ENCODE measurements at regions not wholly inside any gene's neighbourhood (a gene's known extent, or its start where the extent isn't known, plus 50 kb on each side); places are given as distances from the start of the nearest gene placed in this dataset.

DNA sequence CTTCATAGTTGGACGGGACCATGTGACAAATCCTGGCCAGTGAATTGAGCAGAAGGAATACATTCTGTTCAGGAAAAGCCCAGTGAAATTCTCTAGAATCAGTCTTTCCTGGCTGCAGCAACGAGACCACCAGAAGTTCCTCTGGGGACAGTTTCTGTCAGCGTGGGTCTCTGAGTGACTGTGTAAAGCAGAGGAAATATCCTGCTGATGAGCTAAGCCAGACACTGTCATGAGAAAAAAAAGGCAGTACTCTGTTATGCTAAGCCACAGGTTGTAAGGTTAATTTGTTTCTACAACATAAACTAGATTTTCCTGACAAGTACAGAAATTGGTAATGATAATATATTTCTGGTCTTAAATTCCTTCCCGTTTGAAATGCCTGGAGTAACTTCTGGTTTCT is 664.4 kb downstream of the LMO4 start:
- DNase-seq (ENCODE audit: low read depth): no peak

DNA sequence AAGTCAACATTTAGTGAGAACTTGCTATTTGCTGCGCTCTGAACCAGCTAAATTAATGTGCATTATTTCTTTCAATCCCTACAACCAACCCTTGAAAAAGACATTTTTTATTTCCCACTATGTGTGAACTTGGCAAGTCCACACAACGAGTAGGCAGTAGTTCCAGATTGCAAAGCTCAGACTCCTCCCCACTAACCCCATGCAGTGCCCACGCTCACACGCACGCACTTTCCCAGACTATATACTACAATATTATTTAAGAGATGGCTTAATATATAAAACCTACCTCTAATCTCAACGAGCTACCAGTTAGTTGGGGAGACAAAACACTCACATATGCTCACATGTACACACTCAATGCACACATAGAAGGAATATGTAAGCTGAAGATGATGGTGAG is 671.2 kb downstream of the LMO4 start:
- no peak for DNase-seq (ENCODE audit: low read depth)

- peak; percentile 83 for DNase-seq (ENCODE audit: low read depth)
These were observed 672.8 kb downstream of the LMO4 start for GRCh38 chr1:88001460-88001859.

DNA sequence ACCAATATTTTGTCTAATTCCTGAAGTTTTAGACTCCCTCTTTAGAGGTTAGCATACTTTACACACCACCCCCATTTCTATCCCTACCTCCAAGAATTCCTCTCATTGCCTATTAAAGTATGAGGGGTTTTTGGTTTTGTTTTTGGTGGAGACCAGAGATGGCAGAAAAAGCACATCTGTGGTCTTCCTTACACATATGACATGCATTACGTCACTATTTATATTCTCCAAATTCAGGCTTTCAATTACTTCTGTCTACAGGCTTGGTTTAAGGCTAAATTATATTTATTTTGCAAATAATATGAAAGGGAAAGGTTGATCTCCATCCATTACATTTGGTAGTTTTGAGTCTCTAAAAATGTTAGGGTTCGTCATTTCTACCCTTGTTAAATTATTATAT is 674.6 kb downstream of the LMO4 start:
- no peak for DNase-seq (ENCODE audit: low read depth)

DNA sequence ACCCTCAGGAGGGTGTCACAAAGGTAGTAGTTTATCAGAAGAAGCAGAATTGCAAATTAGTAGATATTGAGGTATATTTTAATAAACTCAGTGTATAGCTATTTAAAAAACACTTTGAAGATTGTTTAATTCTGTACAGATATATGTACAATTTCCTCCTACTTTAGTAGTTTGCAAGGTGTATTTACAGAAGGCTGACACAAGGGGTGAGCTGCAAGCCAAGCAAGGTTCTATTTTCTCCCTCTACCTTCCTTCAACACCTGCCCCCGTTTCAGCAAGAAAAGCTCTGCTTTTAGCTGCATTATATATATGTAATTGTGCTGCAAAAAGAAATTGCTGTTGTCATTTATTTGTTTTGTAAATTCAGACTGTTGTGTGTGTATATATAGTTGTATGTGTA is 674.2 kb upstream of the PKN2 start:
- DNase-seq (ENCODE audit: low read depth): no peak

- peak; percentile 28 for DNase-seq (ENCODE audit: low read depth)
These were observed 670.6 kb upstream of the PKN2 start for GRCh38 chr1:88013485-88013884.

DNA sequence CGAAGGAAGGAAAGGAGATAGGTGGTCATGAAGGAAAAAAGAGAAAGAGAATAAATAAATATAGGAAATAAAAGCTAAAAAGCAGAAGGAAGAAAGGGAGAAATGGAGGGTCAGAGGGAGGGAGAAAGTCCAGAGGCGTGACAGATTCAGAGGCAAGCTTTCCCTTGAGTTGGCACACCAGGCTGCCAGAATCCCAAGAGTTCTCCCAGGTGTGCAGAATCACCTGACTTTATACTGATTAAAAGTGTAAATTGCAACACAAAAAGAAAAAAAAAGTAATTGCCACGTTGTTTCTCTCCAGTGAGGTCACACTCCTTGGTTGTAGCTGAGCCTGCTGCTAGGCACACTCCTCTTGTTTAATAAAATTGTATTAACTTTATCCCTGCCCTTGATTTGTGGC is 669.9 kb upstream of the PKN2 start:
- DNase-seq (ENCODE audit: low read depth): no peak

DNA sequence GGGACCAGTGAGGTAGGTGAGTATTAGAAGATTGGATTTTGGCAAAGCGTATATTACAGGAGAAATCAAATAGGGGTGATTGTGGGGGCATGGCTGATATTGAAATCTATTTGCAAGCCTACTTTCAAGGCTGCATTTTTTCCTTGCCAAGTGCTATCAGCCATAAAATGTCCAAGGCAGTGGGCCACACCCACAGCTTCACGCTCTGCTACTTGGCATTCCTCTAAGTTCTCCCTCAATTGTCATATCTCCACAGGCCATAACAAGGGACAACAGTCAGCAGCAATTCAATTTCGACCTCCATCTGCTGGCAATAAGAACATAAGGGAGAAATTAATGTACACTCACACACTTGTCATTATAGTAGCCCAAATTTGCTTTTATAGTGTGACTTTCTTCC is 667.1 kb upstream of the PKN2 start:
- DNase-seq (ENCODE audit: low read depth): no peak

- no peak for DNase-seq (ENCODE audit: low read depth)
These were observed 662.5 kb upstream of the PKN2 start for GRCh38 chr1:88021529-88021928.

DNA sequence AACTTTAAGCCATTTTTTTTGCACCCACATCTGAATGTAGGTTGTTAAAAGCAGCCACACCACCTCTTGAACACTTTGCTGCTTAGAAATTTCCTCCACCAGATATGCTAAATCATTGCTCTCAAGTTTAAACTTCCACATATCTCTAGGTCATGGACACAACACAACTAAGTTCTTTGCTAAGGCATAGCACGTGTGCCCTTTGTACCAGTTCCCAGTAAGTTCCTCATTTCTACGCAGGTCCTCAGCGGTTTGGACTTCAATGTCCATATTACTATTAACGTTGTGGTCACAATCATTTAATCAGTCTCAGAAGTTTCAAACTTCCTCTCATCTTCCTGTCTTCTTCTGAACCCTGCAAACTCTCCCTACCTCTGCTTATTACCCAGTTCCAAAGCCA is 661.6 kb upstream of the PKN2 start:
- DNase-seq (ENCODE audit: low read depth): no peak

DNA sequence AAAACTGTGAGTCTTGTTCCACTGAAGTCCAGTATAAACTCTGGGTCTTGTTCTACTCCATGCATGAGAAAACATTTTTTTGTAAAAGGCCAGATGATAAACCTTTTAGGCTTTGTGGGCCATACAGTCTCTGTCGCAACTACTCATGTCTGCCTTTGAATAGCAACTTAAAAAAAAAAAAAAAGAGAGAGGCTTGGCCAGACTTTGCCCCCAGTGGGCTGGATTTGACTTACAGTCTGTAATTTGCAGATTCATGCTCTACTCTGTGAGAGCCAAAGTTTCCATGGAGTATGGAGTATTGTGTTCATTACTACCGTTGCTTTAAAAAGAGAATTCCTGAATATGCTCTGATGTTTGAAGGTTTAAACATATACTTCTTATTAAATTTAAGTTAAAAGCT is 654.9 kb upstream of the PKN2 start:
- DNase-seq (ENCODE audit: low read depth): no peak

- no peak for DNase-seq (ENCODE audit: low read depth)
These were observed 654.2 kb upstream of the PKN2 start for GRCh38 chr1:88029899-88030298.

DNA sequence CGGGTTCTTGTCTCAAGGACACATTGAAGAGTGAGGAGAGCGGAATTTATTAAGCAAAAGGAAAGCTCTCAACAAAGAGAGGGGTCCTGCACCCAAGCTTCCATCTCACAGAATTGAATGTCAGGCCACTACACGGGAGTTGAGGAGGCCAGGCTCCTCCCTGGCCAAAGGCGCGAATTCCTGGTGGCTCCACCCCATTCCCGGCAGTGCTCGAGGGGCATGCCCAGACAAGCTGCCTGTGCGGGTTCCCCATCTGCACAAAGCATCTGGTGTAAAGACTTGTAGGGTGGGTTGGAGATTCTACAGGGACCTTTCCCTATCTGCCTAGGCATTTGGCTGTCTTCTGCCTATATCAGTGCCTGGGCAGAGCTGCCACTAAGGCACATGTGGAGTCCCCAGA is 648.5 kb upstream of the PKN2 start:
- DNase-seq (ENCODE audit: low read depth): no peak

DNA sequence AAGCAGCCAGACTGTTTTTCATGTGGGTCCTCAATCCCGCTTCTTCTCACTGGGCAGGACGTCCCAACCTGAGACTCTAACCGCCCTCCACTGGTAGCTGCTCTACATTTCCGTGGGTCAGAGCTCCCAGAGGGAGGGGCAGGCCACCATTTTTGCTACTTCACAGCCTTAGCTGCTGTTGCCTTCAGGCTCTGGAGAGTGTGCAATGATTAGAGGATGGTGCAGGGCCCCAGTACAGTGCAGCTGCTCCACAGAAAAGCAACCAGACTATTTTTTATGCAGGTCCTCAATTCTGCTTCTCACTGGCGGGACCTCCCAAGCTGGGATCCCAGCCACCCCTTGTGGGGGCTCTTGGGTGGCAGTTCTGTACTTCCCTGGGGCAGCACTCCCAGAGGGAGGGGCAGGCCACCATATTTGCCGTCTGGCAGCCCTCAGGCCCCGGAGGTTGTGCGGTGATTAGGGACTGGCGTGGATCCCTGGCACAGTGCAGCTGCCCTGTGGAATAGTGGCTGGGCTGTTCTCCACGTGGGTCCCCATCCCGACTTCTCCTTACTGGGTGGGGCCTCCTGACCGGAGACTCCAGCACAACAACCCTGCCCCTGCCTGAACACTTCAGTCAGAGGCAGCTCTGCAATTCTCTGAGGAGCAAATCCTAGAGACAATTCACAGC is 647.6 kb upstream of the PKN2 start:
- no peak for DNase-seq (ENCODE audit: low read depth)

GRCh38 chr1:88039240-88039639 is 644.8 kb upstream of the PKN2 start:
- DNase-seq (ENCODE audit: low read depth): no peak

DNA sequence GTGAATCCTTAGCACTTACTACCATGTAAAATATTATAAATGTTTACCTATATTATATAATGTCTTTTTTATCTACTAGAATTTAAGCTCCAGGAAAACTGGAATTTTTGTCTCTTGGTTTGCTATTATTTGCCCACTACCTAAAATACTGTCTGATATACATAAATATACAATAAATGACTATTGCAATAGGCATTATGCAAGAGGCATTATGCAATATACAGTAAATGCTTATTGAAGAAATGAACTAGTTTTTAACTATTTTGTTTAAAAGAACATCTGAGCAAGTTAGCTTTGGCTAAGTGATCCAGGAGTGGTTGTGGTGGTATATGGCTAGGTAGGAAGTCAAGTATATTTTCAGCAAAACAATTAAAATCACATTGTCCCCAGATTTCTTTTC is 640.2 kb upstream of the PKN2 start:
- no peak for DNase-seq (ENCODE audit: low read depth)

- DNase-seq (ENCODE audit: low read depth): no peak
These were observed 631.9 kb upstream of the PKN2 start for GRCh38 chr1:88052167-88052566.

GRCh38 chr1:88053065-88053464 is 631.0 kb upstream of the PKN2 start:
- DNase-seq (ENCODE audit: low read depth): no peak

DNA sequence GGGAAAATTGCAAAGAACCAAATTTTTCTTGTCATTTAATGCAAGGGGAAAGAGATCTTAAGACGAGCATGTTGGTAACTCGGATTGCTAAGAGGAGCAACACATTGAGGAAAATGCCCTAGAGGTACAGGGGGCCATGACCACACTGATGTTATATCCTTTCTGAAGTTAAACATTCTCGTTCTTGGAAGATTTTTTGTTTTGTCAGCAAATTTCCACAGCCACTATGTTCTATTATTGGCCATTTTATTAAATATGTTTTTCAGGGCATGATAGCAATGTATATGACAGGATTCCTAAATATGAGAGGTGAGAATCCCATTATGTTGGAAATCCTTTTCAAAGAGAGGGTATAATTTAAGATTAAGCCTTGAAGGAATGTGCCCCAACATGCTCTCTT is 627.2 kb upstream of the PKN2 start:
- no peak for DNase-seq (ENCODE audit: low read depth)

- no peak for DNase-seq (ENCODE audit: low read depth)
These were observed 625.9 kb upstream of the PKN2 start for GRCh38 chr1:88058205-88058604.

DNA sequence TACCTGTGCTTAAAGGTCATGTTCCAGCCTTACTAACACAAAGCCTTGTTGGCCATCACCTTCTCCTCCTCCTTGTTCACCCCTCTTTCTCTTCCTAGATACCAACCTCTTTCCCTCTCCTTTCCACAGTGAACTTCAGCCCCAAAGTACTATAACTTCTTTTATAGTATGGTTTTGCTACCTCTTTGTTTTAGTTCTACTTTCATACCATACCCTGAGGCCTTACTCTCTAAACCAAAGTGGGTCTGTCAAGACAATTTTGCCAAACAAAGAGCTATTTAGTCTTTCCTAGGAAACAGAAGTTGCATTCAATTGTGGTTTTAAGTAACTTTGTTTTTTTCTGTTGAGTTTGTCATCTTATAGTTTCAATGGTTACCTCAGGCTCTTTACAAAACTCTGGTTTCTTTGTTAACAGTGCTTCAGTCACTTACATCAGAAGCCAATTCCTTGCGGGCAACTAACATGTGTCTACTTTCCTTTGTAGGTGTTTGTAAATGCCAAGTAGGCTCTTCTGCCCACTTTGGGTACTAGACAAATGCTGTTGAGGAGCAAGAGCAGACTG is 623.9 kb upstream of the PKN2 start:
- DNase-seq (ENCODE audit: low read depth): peak; percentile 40

- no peak for DNase-seq (ENCODE audit: low read depth)
These were observed 623.2 kb upstream of the PKN2 start for GRCh38 chr1:88060750-88061491.

DNA sequence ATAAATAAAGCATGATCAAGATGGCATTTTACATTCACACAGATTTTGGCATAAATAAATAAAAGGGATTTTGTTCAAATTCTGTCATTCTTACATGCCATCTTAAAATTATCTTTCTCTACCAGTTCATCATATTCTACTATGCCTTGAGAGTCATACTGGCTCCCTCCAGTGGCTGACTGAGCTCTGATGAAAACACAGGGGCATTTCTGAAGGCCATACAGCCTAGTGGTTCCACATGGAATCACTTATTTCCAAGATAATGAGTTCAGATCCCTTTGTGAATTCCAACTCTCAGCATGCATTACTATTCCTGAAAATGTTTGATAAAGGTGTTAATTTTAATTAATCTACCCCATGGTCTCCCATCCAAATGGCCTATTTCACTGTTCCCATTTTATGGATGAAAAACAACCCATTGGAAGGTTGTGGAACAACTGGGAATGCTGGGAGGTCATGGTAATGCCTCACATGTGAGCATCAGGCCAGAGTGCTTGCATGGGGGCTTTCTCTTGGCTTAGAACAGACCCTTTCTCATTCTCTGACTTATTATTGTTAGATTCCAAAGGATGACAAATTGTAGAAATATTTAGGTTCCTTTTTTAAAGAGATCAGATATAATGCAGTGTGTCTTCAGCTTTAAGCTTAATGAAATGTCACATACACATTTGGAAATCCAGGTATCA is 622.4 kb upstream of the PKN2 start:
- DNase-seq (ENCODE audit: low read depth): peak; percentile 72
